ENCODE measurements at regions not wholly inside any gene's neighbourhood (a gene's known extent, or its start where the extent isn't known, plus 50 kb on each side); places are given as distances from the start of the nearest gene placed in this dataset.
A peak's percentile ranks its signal among the peaks of the same experiment; 100 is the strongest.

GRCh38 chr11:42625757-42626665 is 685.8 kb upstream of the API5 start:
- DNase-seq: no peak

- DNase-seq: peak; percentile 49
Measured at GRCh38 chr11:42631220-42631843, 680.5 kb upstream of the API5 start.

GRCh38 chr11:42646959-42647358 is 664.8 kb upstream of the API5 start:
- DNase-seq: no peak

GRCh38 chr11:42647993-42648392 is 663.8 kb upstream of the API5 start:
- DNase-seq: no peak

- DNase-seq: no peak
Measured at GRCh38 chr11:42651621-42652020, 660.2 kb upstream of the API5 start.

GRCh38 chr11:42657169-42657568 is 654.6 kb upstream of the API5 start:
- DNase-seq: no peak

- DNase-seq: no peak
Measured at GRCh38 chr11:42661942-42662341, 649.9 kb upstream of the API5 start.

- no peak for DNase-seq
Measured at GRCh38 chr11:42669248-42669976, 642.4 kb upstream of the API5 start.

GRCh38 chr11:42674436-42674835 is 637.4 kb upstream of the API5 start:
- DNase-seq: no peak

- no peak for DNase-seq
Measured at GRCh38 chr11:42707541-42707940, 604.3 kb upstream of the API5 start.

- no peak for DNase-seq
Measured at GRCh38 chr11:42709216-42709615, 602.6 kb upstream of the API5 start.

- DNase-seq: no peak
Measured at GRCh38 chr11:42713279-42713678, 598.5 kb upstream of the API5 start.

- DNase-seq: no peak
Measured at GRCh38 chr11:42713753-42714152, 598.0 kb upstream of the API5 start.

GRCh38 chr11:42720716-42721563 is 590.9 kb upstream of the API5 start:
- DNase-seq: no peak

GRCh38 chr11:42727879-42728278 is 583.9 kb upstream of the API5 start:
- no peak for DNase-seq

GRCh38 chr11:42762348-42762747 is 549.4 kb upstream of the API5 start:
- peak; percentile 90 for DNase-seq

- DNase-seq: no peak
Measured at GRCh38 chr11:42764936-42765335, 546.9 kb upstream of the API5 start.

GRCh38 chr11:42768576-42768975 is 543.2 kb upstream of the API5 start:
- DNase-seq: no peak

GRCh38 chr11:42770444-42771065 is 541.2 kb upstream of the API5 start:
- peak; percentile 60 for DNase-seq

- peak; percentile 64 for DNase-seq
Measured at GRCh38 chr11:42772886-42773285, 538.9 kb upstream of the API5 start.

GRCh38 chr11:42773729-42774128 is 538.1 kb upstream of the API5 start:
- no peak for DNase-seq

- DNase-seq: no peak
Measured at GRCh38 chr11:42774567-42774966, 537.2 kb upstream of the API5 start.
